NCI-H1417 (cell line): ENCODE measurements at regions not wholly inside any gene's neighbourhood (a gene's known extent, or its start where the extent isn't known, plus 50 kb on each side); places are given as distances from the start of the nearest gene placed in this dataset.

Experiments
- DNase-seq, 3 experiments: peaks; one replicate each; lab custom pipeline; 2025; lab: John Stamatoyannopoulos, UW

GRCh38 chr14:101453225-101453624 lies 108.1 kb upstream of the DIO3 start:
- DNase-seq: no peak

- no peak for DNase-seq
These were observed 107.1 kb upstream of the DIO3 start for GRCh38 chr14:101454229-101454628.

- DNase-seq: no peak
These were observed 104.8 kb upstream of the DIO3 start for GRCh38 chr14:101456246-101457175.

GRCh38 chr14:101457301-101457935 lies 103.9 kb upstream of the DIO3 start:
- DNase-seq: no peak

- DNase-seq: no peak
These were observed 103.2 kb upstream of the DIO3 start for GRCh38 chr14:101457936-101458740.

- no peak for DNase-seq
These were observed 102.3 kb upstream of the DIO3 start for GRCh38 chr14:101458741-101459550.

GRCh38 chr14:101459551-101459900 lies 101.8 kb upstream of the DIO3 start:
- DNase-seq: no peak

- DNase-seq: no peak
These were observed 100.8 kb upstream of the DIO3 start for GRCh38 chr14:101460521-101460920.

GRCh38 chr14:101460986-101461750 lies 100.1 kb upstream of the DIO3 start:
- no peak for DNase-seq

GRCh38 chr14:101461891-101462290 lies 99.4 kb upstream of the DIO3 start:
- DNase-seq: no peak

GRCh38 chr14:101462726-101463565 lies 98.3 kb upstream of the DIO3 start:
- no peak for DNase-seq

- DNase-seq: no peak
These were observed 97.6 kb upstream of the DIO3 start for GRCh38 chr14:101463566-101464171.

GRCh38 chr14:101464310-101464983 lies 96.8 kb upstream of the DIO3 start:
- no peak for DNase-seq

GRCh38 chr14:101464984-101465794 lies 96.1 kb upstream of the DIO3 start:
- no peak for DNase-seq

GRCh38 chr14:101465795-101466448 lies 95.4 kb upstream of the DIO3 start:
- no peak for DNase-seq

GRCh38 chr14:101466456-101467180 lies 94.7 kb upstream of the DIO3 start:
- DNase-seq: no peak
